Activated naive CD4-positive, alpha-beta T cell (primary cell): ENCODE measurements at regions not wholly inside any gene's neighbourhood (a gene's known extent, or its start where the extent isn't known, plus 50 kb on each side); places are given as distances from the start of the nearest gene placed in this dataset.
"Not testable (repeated sequence)": the region's sequence is repeated elsewhere in the genome, so short reads cannot be mapped to it uniquely, and the experiment has no call there.

Source experiments
- DNase-seq, 4 experiments: peaks; one replicate each; lab custom pipeline; 2025; lab: John Stamatoyannopoulos, UW

DNA sequence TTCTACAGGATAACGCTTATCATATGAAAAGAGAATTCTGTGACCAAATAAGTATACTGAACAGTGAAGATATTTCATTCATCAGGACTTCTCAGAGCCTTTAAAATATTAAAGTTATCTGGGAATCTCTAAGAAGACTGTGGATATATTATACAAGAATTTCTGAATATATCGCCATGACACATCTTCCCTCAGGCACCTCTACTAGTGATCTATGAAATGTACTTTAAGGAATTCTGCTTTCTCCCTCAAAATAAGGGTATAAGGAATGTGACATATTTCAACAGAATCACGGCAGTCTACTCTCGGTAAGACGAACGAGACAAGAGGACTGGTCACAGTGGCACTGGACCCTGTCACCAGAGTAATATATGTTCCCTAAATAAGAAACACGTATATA is 504.2 kb upstream of the PHF14 start:
- no peak for DNase-seq

DNA sequence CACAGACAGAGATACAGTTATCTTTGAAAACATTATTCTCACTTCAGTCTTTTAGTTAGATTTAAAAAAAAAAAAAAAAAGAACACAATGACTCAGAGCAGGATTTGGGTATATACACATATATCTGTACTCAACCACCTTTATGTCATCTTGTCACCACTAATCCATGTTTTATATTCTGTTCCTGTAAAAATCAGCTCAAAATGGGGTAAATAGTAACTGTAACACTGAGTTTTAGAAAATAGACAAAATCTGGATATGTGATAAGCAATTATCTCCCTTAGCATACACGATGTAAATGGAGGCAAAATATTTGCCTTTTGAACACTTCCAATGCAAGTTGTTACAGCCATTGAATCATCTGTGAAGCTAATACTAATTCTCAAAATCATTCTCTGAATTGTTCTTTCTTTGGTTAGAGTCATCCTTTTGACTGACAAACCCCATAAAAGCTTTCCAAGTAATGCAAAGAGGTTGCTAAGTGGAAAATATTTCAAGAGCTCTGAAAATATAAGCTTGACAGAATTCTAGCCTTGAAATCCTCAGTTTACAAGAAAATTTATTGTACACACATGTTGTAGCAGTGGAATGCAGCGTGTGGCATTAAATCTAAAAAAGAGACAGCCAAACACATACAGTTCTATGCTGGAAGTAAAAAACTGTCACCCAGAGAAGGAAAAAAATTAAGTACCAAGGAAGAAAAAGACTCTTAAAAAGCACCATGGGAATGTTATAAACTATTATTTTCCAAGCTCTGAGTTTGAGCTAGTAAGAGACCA is 502.2 kb upstream of the PHF14 start:
- DNase-seq, result no peak

DNA sequence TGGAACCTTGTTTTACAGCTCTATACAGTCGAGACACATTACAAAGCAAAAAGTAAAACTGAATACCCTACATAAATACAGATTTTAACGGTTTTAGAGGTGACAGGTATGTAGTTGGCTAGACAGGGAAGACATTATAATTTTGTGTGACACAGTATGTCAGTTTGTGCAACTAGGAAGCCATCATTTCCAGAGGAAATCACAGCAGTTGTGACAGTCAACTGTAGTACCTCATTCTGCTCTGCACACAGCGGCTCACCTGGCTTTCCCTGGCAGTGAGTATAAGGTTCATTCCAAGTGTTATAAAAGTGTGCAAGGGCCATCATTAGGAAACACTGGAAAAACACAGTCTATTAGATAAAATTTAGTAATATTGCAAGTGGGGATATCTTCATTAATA is 501.6 kb upstream of the PHF14 start:
- no peak for DNase-seq

DNA sequence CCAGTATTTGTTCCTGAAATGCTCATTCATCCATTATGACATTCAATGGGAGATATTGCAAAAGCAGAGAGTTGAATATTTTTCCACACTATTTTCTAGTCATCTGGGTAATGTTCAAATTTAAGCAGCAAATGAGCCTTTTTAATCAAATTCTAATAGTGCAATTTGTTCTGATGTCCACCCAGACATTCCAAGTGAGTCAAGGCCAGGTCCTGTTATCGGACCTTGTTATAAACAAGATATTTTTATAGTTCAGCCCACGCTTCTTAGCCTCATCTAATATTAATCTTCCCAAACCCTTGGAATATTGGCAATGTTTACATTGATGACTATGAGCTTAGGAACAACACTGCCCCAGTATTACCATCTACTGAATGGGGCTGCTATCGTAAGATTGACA is 500.1 kb upstream of the PHF14 start:
- no peak for DNase-seq

GRCh38 chr7:10474048-10474447 is 499.6 kb upstream of the PHF14 start:
- DNase-seq, result no peak

- DNase-seq, result no peak
These were observed 497.6 kb upstream of the PHF14 start for GRCh38 chr7:10475940-10476641.

DNA sequence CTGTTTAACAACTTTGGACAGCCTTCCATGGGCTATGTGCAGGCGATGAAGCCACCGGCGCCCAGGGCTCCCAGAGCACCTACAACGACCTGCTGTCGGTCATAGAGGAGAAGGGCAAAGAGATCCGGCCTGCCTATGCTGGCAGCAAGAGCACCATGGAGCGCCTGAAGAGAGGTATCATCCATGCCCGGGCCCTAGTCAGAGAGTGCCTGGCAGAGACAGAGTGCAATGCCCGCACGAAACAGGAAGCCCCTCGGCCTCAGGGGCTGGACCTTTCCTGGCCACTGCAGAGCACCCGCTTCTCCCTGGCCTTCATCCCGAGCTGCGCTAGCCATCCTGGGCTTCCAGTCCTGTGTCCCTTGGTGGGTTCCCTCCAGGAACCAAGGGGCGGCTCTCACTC is 497.0 kb upstream of the PHF14 start:
- DNase-seq, result no peak

- no peak for DNase-seq
These were observed 490.0 kb upstream of the PHF14 start for GRCh38 chr7:10483671-10484070.

GRCh38 chr7:10484767-10485166 is 488.9 kb upstream of the PHF14 start:
- DNase-seq, result no peak

DNA sequence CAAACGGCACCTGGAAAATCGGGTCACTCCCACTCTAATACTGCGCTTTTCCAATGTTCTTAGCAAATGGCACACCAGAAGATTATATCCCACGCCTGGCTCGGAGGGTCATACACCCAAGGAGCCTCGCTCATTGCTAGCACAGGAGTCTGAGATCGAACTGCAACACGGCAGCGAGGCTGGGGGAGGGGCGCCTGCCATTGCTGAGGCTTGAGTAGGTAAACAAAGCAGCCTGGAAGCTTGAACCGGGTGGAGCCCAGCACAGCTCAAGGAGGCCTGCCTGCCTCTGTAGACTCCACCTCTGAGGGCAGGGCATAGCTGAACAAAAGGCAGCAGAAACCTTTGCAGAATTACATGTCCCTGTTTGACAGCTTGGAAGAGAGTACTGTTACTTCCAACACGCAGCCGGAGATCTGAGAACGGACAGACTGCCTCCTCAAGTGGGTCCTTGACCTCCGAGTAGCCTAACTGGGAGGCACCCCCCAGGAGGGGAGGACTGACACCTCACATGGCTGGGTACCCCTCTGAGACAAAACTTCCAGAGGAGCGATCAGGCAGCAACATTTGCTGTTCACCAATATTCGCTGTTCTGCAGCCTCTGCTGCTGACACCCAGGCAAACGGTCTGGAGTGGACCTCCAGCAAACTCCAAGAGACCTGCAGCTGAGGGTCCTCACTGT is 472.3 kb upstream of the PHF14 start:
- DNase-seq, result not testable (repeated sequence)

DNA sequence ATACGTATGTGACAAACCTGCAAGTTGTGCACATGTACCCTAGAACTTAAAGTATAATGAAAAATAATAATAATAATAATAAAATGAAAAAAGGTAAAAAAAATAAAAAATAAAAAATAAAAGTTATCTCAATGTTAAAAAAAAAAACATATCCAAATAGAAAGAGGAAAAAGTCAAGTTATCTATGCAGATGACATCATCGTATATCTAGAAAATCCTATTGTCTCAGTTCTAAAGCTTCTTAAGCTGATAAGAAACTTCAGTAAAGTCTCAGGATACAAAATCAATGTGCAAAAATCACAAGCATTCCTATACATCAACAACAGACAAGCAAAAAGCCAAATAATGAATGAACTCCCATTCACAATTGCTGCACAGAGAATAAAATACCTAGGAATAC is 466.6 kb upstream of the PHF14 start:
- DNase-seq, result no peak

GRCh38 chr7:10521306-10521705 is 452.4 kb upstream of the PHF14 start:
- no peak for DNase-seq

DNA sequence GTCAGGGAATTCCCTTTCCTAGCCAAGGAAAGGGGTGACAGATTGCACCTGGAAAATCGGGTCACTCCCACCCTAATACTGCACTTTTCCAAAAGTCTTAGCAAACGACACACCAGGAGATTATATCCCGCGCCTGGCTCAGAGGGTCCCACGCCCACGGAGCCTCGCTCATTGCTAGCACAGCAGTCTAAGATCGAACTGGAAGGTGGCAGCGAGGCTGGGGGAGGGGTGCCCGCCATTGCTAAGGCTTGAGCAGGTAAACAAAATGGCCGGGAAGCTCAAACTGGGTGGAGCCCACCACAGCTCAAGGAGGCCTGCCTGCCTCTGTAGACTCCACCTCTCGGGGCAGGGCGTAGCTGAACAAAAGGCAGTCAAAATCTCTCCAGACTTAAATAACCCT is 440.2 kb upstream of the PHF14 start:
- not testable (repeated sequence) for DNase-seq

DNA sequence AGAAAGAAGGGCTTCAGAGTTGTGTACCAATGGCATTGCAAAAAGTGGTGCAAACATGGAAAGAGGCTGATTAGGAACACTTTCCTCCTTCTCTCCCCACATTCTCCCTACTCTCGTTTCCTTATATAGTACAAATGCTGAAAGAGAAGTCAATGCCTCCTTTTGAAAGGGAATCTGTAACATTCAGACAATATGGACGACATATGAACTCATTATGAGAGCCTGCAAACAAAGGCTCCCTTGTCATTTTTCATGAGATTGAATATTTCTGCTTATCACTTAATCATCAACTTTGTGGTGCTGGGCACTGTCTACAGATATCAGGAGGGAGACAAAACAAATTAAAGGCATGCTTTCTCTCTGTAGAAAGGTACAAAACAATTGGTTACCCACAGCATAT is 437.1 kb upstream of the PHF14 start:
- DNase-seq, result no peak

- no peak for DNase-seq
These were observed 435.9 kb upstream of the PHF14 start for GRCh38 chr7:10537764-10538163.

DNA sequence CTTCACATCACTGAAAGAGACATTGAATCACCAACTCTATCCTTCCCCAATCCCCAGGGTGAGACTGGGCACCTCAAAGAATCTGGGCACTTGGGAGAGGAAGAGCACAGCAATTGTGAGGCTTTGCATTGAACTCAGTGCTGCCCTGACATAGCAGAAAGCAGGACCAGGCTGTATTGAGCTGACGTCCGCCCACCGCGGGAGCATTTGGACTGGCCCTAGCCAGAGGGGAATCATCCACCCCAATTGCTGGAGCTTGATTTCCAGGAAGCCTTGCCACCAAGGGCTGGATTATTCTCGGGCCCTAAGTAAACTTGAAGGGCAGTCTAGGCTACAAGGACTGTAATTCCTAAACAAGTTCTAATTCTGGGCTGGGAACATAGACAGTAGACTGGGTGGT is 416.3 kb upstream of the PHF14 start:
- no peak for DNase-seq

GRCh38 chr7:10560497-10560896 is 413.2 kb upstream of the PHF14 start:
- DNase-seq, result no peak

- DNase-seq, result no peak
These were observed 404.8 kb upstream of the PHF14 start for GRCh38 chr7:10568891-10569290.

DNA sequence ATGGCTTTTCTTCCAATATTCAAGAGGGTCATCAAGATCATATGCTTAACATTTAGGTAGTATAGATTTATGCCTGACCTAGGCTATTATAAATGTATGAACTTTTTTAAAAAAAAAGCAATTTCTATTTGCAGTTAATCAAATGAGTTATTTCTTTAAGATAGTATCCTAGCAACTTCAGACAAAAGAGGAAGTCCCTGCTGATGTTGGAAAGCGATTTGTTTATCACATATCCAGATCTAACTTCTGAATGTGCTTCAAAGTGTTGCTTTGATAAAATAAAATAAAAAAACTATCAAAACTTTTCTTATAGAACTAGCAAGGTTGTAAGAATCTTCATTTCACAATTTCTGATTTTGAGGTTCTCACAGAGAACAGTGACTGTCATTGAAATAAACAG is 401.9 kb upstream of the PHF14 start:
- DNase-seq, result no peak

DNA sequence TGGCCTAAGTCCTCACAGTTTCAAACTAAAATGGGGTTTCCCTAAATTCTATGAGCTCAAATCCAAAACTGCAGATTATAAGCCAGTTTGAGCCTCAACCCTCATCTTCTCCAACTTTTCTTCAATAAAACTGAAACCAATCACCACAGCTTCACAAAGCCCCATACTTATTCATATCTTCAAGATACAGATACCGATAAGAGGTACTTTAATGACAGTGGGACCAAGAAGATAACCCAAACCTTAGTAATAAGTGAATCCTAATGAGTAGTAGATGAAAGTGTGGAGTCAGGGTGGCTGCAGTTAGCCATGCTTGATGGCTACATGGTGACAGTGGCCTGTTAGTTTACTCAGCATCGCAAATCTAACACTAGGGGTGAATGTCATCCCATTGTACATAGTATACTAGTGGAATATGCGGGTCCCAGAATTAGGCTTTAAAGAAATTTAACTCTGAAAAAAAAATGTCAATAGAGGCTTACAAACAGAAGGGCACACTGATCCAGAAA is 395.8 kb upstream of the PHF14 start:
- no peak for DNase-seq

DNA sequence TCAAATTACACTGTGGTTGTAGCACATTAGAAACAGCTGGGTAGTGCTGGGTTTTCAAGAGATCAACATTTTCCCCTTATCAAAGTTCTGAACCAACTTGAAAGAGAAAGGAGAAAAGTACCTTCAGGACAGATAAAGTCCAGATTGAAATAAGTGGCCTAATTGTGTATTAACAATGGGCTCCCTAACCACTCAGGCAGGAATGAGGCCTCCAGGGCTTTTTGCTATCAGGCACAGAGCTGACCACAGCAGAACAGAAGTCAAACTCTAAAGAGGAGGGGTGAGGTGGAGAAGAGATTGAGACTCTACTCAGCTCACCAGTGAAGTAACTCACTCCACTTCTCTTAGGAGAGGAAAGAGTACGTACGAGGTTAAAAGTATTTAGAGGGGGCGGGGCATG is 394.1 kb upstream of the PHF14 start:
- no peak for DNase-seq

DNA sequence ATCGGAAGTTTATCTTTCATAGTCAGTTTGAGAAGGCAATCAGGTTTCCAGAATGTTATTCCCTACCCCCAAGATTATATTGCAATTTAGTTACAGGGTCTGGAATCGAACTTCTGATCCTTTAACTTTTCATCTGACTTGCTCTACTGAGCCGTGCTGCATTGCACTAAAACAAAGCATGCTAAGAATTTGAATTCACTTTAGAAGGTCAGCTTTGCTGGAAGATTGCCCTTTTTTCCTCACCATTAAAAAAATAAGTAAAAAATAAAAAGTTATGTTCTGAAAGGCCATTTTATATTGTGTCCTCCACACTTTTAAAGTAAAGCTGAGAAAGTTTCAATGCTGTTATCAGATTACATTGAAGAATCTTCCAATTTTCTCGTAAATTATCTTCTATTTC is 388.8 kb upstream of the PHF14 start:
- no peak for DNase-seq

- no peak for DNase-seq
These were observed 385.6 kb upstream of the PHF14 start for GRCh38 chr7:10588084-10588483.
